COLO668 (cell line): ENCODE measurements at regions not wholly inside any gene's neighbourhood (a gene's known extent, or its start where the extent isn't known, plus 50 kb on each side); places are given as distances from the start of the nearest gene placed in this dataset.

Experiments used
- DNase-seq: peaks from one replicate; lab custom pipeline; 2025; ENCODE audit not compliant: unreplicated experiment; lab: John Stamatoyannopoulos, UW

DNA sequence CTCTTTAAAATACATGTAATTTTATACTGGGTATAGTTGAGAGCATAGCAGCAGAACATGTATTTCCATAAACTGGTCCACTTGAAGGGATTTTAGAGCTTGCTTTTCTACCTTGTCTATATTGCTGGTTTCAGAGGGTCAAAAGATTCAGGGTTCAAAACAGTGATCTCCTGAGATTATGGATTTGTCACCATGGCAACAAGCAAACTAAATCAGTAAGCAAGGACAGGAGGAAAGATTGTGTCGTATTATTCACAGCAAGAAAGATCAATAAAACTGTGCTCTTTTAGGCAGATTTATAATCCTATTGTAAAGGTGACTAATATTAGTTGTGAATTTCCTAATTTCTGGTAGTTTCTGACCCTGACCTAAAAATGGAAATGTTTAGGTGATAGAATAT, 496.4 kb downstream of the LMO7 start:
- no peak for DNase-seq

DNA sequence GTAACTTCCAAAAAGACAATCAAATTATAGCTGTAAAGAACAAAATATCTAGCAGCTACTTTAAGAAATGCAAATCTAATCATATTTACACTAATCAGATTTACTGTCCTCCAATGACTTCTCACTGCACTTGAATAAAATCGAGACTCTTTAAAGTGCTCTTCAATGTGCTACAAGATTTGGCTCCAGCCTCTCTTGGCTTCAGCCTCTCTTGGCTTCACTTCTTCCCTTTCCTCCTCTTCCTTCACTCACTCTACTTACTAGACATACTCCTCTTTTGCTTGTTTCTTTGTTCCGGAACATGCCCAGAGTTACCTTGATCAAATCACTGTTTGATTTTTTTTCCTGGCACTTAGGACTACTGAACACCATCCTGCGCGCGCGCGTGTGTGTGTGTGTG, 495.4 kb downstream of the LMO7 start:
- no peak for DNase-seq

- no peak for DNase-seq
These were observed 493.3 kb downstream of the LMO7 start for GRCh38 chr13:76129305-76130000.

DNA sequence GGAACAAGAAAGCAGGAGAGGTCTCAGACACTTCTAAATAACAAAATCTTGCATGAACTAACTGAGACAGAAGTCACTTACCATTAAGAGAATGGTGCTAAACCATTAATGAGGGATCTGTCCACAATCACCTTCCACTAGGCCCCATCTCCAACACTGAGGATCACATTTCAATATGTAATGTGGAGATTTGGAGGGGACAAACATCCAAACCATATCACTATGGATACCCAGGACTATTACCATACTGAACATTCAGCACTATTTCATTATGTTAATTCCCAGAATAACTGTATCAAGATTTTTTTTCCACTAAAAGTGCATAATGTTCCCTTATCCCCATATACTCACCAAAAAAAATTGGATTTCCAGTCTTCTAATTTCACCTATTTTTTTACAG, 491.8 kb downstream of the LMO7 start:
- DNase-seq: no peak

DNA sequence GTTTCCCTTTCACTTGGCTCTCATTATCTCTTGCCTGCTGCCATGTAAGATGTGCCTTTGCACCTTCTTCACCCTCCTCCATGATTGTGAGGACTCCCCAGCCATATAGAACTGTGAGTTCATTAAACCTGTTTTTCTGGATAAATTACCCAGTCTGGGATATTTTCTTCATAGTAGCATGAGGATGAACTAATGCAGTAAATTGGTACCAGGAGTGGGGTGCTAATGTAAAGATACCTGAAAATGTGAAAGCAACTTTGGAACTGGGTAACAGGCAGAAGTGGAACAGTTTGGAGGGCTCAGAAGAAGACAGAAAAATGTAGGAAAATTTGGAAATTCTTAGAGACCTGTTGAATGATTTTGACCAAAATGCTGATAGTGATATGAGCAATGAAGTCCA, 487.4 kb downstream of the LMO7 start:
- DNase-seq: no peak

DNA sequence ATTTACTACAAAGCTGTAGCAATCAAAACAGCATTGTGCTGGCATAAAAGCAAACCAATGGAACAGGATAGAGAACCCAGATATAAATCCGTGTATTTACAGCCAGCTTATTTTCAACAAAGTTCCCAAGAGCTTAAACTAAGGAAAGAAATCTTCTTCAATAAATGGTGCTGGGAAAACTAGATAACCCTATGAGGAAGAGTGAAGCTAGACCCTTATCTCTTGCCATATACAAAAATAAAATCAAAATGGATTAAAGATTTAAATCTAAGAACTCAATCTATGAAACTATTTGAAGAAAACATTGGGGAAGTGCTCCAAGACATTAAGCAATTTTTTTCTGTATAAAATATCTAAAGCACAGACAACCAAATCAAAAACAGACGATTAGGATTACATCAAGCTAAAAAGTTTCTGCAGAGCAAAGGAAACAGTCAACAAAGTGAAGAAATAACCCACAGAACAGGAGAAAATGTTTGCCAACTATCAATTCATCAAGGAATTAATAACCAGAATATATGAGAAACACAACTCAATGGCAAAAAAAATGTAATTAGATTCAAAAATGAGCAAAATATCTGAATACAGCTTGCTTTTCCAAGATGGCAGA, 480.7 kb downstream of the LMO7 start:
- no peak for DNase-seq

- no peak for DNase-seq
These were observed 470.6 kb downstream of the LMO7 start for GRCh38 chr13:76106763-76107162.

DNA sequence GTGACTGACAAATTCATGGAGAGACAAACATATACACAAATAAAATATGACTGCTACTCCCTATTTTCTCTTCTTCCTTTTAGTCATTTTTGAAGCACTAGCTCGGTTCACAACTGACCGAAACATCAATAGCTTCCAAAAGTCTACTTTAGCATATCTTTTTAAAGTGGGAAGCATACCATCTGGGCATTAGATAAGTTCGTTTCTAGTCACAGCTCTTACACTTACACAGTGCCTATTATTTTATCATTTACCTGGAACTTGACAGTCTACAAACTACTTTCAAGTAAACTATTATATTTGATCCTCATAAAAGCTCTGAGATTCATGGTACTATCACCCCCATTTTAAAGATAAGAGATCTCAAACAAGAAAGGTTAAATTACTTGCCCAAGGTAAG, 458.5 kb downstream of the LMO7 start:
- no peak for DNase-seq

DNA sequence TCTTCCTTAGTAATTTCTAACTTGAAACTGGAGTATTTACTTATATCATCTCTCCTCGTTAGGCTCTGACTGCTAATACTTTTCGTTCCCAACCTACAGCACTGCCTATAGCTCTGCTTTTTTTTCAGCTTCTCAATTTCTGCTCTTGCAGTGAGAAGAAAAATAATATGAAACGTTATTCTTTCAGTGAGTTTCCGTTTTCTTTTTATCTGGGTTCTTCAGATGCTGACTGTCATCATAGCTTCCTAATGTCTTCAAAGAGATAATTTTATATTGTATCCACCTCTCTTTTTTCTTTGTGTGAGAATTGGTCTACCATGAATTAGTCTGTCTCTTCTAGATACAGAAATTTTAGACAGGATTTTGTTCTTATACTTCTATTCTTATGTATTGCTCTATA, 454.9 kb downstream of the LMO7 start:
- no peak for DNase-seq

DNA sequence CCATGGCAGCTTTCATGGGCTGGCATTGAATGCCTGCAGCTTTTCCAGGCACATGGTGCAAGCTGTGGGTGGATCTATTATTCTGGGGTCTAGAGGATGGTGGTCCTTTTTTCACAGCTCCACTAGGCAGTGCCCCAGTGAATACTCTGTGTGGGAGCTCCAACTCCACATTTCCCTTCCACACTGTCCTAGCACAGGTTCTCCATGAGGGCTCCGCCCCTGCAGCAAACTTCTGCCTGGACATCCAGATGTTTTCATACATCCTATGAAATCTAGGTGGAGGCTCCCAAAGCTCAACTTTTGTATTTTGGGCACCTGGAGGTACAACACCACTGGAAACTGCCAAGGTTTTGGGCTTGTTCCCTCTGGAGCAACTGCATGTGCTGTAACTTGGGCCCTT, 450.6 kb downstream of the LMO7 start:
- no peak for DNase-seq

DNA sequence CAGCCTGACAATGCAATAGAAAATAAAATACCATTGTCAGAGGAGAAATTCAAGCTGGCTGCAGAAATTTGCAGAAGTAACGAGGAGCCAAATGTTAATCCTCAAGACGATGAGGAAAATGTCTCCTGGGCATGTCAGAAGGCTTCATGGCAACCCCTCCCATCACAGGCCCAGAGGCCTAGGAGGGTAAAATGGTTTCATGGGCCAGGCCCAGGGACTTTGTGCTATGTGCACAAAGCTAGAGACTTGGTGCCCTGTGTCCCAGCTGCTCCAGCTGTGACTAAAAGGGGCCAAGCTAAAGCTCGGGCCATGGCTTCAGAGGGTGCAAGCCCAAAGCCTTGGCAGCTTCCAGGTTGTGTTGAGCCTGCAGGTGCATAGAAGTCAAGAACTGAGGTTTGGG, 431.7 kb downstream of the LMO7 start:
- no peak for DNase-seq

DNA sequence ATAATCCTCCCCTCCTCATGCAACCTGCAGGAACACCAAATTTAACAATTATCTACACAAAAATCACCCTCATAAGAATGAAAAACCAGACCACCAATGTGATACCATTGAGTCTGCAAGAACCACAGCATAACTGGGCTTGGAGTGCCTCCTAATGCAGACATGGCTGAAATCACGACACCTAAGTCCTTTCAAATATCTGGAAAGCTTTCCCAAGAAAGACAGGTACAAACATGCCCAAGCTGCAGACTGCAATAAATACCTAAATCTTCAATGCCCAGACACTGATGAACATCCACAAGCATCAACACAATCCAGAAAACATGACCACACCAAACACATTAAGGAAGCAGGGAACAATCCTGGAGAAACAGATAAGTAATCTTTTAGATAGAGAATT, 417.1 kb downstream of the LMO7 start:
- no peak for DNase-seq

GRCh38 chr13:76049376-76049746, 413.2 kb downstream of the LMO7 start:
- DNase-seq: no peak

DNA sequence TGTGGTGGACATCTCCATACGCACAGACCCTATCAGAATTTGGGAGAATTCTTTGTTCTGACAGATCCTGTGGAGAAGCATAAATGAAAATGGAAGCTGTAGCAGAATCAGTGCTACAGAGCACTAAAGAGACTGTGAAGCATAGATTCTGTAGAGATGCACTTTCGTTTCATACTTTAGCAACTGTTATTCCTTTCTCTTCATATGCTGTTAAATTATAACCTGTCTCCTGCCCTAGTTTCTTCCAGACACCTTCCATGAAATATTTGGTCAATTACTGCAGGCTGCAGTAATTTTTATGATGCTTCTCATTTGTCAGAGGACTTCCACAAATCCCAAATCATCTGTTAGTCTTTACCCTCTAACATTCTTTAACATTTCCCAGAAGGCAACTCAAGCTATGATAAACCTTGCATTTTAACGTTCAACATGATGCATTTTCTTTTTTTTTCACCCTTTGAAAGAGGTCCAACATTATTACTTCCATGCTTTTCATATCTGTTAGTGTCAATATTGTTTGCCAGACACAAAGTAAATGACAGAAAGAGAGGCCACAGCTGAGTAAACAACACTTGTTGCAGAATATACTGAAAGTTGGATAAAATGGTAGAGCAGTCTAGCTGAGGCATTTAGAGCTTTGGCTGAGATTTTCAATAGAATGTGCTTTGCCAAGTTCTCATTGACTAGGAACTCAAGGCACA, 412.7 kb downstream of the LMO7 start:
- DNase-seq: no peak

GRCh38 chr13:76048131-76048530, 412.0 kb downstream of the LMO7 start:
- no peak for DNase-seq

DNA sequence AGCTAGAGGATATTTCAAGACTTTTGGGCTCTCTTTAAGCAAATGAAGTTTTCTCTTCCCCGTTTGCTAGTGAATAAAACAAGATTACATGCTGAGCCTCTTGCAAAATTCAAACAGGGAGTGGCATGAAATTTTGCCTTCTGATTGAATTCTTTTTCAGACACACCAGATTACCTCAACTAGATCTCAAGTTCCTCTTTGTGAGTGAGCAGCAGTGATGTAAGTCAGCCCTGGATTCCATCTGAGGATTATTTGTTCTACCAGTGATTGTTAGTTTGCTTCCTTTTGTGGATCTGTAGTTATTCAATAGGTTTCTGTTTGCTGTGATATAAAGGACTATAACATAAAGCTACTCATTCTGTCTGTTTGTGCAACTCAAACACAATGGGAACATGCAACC, 407.7 kb downstream of the LMO7 start:
- no peak for DNase-seq

DNA sequence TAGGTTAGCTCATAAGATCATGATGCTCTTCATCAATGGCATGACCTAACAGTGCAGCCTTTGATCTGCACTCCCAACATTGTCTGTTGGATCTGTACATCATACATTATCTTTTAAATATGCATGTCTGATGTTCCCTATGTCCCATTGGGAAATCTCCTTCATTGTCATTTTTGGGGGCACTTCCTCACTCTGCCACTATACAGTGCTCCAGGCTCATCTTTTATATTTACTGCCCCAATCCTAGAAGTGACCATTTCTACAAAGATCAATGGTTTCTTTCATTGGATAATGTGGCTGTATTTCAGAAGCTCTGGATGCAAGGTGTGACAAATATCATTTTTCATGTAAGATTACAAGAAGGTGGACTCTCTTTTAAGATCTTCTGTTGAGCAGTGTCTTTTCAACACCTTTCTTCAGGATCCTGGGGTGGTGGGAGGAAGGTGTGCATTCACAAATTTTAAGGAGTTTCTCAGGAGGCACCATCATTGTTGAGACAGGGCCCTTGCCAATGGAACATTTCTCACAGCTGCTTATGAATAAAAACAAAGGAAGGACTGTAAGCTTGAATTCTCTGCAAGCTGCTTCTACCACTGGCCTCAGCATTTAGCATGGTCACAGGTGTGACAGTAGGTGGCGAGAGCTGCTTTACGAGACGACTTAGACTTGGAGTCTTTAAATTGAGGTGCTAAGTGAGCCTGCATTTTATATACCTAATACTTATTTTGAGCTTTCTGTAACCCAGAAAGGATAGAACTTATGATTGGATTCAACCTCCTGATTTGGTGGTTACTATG, 403.0 kb downstream of the LMO7 start:
- DNase-seq: no peak

DNA sequence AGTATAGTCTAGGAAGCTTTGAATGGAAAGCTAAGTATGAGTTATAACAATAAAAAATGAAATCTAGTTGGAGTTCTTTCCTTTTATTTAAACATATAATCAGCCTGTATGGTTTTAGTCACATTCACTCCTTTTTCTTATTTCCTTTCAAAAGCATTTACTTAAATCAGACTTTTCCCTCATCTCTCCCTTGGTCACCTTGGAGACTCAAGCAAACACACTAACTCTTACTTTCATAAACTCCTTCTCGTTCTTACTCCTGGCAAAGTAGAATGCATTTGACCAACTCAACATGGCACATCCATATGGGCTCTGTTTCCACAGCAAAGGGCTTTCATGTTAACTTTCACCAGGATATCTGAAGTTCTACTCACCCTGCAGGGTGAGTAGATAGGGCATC, 400.0 kb downstream of the LMO7 start:
- DNase-seq: no peak

- DNase-seq: no peak
These were observed 399.6 kb downstream of the LMO7 start for GRCh38 chr13:76035711-76036110.

- no peak for DNase-seq
These were observed 393.6 kb downstream of the LMO7 start for GRCh38 chr13:76029706-76030105.

- DNase-seq: no peak
These were observed 393.0 kb downstream of the LMO7 start for GRCh38 chr13:76029088-76029487.

- DNase-seq: no peak
These were observed 391.0 kb downstream of the LMO7 start for GRCh38 chr13:76027131-76027530.
